HG03439 (cell line): ENCODE measurements at regions not wholly inside any gene's neighbourhood (a gene's known extent, or its start where the extent isn't known, plus 50 kb on each side); places are given as distances from the start of the nearest gene placed in this dataset.

Source experiments
- ATAC-seq: cut with Tn5 transposase; IDR thresholded peaks from one replicate; pipeline ENCODE4 v1.9.1; 2021; ENCODE audit warnings: mild to moderate bottlenecking, moderate library complexity; ENCODE audit not compliant: unreplicated experiment

DNA sequence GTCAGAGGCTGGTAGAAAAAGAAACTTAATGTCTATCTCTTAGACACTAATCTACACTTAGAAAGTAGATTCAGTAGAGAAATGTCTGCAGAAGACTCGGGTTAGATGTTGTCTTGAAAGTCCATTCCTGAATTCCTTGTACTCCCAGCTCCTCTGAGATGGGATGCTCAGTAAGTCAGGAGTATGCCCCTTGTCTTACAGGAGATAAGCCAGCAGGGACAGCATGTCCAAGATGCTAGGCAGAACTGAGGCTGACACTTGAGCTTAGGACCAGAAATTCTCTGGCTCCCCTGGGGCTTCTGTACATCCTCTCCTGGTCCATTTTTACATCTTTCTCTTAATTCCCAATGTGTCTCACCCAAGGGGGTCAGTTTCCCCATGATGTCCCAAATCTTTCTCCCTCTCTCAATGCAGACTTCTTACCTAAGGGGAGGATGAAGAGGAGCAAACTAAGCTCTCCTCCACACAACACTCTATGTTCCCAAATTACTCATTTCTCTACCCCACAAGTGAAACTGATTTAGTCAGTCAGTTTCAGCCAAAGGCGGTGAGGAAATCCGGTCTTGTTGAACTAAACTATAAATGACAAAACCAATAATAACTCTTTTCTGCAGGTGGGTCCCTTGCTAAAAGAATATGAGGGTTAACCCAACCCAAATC lies 558.2 kb upstream of the DIPK2B start:
- peak; percentile 59 for ATAC-seq

DNA sequence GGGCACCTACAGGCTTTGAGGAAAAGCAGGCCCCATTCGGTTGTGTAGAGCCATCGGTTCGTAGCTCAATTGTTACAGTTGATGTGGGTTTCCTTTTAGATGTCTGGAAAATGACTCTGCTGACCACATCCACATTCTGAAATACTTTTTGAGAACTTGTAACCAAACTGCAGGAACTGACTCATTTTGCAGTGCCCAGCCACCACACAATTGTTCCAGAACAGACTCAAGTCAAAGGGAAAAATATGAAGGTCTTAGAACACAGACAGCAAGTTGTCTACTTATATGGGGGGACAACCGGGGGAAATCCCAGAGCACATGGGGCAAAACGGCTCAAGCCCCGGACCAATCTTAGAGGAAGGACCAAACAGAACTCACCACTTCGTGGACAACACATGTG lies 557.6 kb upstream of the DIPK2B start:
- peak; percentile 35 for ATAC-seq

DNA sequence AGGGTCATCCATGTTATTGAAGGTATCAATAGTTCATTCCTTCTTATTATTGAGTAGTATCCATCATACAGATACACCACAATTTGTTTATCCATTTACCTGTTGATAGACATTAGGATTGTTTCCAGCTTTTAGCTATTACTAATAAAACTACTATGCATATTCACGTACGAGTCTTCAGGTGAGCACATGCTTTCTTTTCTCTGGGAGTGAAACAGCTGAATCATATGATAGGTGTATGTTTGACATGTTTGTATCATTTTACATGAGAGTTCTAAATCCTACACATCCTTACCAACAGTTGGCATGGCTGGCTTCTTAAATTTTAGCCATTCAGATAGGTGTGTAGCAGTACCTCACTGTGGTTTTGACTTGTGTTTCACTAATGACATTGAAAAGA lies 556.6 kb upstream of the DIPK2B start:
- no peak for ATAC-seq

DNA sequence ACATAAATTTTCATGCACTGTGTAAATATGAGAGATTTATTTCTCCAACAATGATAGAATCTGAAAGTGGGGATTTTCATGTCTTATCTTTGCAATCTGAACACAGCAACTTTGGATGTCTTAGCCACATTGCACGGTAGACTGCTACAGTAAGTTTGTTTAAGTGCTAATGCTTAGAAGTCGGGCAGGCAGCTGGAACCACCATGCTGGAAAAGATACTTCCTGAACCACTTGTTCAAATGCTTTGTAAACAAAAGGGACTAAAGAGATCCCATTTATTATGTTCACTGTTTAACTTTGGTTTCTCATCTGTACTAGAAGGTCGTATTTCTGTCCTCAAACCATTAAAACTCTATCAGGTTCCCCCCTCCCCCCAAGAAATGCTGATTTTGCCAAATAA lies 555.9 kb upstream of the DIPK2B start:
- no peak for ATAC-seq

DNA sequence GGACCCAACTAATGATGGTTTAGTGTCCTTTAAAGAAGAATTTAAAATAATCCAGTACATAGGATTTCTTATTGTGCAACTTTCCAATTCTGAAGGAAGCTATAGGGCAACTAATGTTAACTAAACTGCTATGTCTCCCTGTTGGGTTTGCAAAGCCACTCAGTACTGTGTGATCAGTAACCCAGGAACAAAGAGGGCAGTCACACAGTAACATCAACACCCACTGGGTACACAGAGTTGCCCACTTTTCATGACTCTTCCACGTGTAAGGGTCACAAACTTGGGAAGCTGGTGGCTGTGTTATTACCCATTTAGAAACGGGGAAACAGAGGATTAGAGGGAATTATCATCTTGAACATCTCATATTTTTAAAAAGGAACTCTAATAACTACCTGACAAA lies 555.0 kb upstream of the DIPK2B start:
- no peak for ATAC-seq

DNA sequence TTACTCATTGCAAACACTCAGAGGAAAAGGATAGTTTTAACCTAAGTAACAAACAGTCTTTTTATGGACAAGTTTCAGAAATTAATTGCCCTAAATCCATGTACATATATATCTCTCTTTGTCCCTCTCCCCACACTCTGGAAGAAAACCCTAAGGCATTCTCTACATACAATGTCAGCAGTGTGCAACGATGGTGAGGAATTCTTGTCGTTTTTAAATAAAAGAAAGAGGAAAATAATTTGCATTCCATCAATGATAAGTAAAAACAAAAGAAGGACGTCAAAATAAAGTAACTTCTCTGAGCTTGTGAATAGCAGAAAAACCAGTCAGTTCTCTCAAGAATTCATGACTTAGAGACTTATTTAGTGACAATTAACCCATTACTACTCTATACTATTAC lies 550.5 kb upstream of the DIPK2B start:
- no peak for ATAC-seq

DNA sequence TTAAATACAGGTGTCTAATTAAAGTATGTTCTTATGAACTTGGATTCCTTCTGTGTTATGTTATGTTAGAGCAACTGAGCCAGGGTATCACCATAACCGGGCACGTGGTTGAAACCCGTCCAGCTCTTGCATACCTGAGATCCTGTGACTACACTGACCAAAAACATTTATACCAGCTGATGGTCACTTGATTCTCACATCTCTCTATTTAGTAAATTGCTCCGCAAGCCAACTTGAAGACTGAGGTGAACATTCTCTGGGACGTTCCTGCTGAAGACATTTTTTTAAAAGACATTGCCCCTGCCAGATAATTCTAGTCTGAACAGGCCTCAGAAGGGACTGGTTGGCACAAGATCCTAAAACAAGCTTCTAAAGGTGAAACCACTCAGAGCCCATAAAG lies 550.0 kb upstream of the DIPK2B start:
- no peak for ATAC-seq

DNA sequence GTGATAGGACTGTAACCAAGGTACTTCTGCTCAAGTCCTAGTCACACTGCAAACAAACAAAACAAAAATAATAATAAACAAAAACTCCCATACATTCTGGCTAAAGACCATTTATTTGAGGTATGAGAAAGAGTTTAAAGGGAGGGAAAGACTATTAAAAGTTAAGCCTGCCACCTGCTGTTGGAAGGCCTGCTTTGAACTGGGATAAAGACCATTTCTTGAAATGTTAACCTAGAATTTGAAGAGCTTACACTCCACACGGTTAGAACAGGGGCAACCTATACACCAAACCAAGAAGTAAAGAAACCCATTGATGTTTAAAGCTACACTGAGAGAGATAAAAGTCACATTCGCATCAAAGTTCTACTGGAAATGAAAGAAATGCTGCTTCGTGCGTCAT lies 548.7 kb upstream of the DIPK2B start:
- no peak for ATAC-seq

DNA sequence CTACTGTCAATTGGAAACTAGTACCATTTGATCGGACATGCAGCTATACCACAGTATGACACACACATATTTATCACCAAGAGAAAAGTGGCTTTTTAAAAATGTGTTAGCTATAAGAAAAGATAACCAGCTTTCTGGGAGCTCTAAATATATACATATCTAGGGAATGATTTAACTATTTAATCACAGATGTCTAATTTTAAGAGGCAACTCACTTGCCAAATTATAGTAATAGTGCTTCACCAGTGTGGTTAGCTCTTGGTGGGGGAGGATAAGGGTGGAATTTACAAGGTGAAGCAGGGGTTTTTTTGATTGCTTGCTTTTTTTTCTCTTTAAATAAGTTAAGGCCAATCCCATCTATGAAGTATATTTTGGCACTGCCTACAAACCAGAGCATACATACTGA lies 547.7 kb upstream of the DIPK2B start:
- ATAC-seq: no peak

DNA sequence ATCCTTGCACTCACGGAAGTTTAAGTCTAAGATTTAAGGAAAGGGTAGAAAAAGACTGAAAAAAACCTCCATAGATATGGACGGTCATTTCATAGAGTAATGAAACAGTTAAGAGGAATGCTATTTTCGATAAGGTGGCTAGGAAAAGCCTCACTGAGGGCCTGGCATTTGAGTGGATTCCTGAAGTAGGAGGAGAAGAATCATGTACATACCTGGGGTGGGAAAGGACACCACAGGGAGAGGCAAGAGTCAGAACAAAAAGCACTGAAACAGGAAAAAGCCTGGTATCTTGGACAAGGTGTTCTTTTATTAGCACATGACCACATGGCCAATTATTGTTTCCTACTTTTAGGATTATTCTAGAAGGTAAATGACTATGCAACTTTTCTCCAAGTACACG lies 547.2 kb upstream of the DIPK2B start:
- ATAC-seq: no peak

DNA sequence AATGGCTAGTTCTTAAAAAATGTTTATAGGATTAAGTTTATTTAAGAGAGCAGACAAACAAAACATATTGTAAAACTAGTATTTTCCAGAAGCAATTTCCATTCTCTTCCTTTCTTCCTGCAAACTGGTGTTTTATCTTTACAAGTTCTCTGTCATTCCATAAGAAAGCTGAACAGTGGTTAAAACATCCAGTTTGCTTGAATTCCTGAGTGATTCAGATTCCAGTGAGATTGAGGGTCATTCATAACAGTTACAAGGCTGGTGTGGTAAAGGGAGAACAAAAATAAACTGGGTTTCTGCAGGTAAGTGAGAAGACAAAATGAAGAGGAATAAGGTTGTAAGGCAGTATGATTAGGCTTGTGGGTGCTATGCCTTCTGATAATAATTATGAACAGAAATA lies 544.8 kb upstream of the DIPK2B start:
- ATAC-seq: no peak

DNA sequence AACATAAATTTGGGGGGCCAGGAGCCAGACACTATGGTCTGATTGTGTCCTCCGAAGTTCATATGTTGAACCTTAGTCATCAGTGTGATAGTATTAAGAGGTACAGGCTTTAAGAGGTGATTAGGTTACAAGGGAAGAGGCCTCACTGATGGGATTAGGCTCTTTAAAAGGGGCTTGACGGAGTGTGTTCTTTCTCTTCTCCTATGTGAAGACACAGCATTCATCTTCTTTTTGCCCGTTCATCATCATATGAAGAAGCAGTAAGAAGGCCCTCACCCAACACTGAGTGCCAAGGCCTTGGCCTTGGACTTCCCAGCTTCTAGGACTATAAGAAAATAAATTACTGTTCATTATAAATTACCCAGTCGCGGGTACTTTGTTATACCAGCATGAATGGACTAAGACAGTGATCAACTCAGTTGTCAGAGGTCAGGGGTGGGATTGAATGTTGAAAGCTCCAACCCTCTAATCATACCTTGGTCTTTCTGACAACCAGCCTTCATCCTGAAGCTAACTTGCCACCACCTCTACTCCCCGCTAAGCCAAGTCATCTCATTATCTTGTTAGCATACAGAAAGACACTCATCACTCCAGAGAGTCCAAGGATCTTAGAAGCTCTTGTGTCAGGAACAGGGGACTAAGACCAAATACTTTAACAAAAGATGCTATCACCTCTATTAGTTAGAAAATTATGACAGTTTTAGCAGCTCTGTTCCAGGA lies 543.4 kb upstream of the DIPK2B start:
- ATAC-seq: no peak

DNA sequence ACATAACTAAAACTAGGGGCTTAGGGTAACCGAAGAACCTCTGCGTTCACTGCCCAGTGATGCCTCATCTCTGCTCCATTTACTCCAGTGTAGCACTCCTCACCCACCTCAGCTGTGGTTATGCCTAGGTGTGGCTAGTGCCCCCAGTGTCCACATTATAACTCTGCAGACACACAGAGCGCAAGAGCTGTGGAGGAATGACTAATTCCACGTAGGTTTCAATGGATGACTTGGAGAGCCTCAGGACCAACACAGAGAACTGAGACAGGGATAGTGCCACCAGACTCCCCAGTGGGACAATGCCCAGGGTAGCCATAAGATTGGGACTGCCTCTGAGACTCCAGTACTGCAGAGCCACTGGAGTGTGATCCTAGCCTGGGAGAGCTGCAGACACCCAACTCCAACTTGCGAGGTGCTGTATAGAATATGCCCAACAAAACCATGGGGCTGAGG lies 542.4 kb upstream of the DIPK2B start:
- ATAC-seq: no peak

DNA sequence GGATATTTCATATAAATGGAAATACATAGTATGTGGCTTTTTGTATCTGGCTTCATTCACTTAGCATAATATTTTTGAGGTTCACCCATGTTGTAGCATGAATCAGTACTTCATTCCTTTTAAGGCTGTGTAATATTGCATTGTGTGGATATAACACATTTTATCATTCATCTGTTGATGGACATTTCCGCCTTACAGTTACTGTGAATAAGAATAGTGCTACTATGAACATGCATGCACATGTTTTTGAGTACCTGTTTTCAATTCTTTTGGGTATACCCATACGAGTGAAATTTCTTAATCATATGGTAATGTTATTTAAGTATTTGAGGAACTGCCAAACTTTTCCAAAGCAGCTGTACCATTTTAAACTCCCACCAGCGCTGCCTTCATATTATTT lies 539.6 kb upstream of the DIPK2B start:
- no peak for ATAC-seq

DNA sequence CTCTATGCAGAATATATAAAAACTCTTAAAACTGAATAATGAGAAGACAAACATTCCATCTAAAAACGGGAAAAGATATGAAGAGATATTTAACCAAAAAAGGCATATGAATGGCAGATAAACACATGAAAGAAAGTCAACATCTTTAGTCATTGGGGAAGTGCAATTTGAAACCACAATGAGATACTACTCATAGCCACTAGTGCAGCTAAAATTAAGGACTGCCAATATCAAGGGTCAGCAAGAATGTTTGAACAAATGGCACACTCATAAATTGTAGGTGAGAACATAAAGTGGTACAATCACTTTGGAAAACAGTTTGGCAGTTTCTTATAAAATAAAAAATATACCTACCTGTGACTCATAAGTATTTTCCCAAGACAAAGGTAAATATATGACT lies 534.9 kb upstream of the DIPK2B start:
- no peak for ATAC-seq

DNA sequence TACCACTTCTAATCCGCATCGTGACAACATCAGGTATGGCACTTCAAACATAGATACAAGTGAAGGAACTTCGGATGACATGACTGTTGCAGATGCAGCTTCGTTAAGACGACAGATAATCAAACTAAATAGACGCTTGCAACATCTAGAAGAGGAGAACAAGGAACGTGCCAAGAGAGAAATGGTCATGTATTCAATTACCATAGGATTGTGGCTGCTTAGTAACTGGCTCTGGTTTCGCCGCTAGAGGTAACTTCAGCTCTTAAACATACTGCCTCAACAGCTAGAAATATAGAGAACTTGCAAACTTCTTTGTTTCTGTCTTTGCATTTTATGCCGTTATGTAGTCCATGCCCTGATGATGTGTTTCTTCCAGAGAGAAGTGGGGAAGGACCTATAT lies 530.8 kb upstream of the DIPK2B start:
- no peak for ATAC-seq

DNA sequence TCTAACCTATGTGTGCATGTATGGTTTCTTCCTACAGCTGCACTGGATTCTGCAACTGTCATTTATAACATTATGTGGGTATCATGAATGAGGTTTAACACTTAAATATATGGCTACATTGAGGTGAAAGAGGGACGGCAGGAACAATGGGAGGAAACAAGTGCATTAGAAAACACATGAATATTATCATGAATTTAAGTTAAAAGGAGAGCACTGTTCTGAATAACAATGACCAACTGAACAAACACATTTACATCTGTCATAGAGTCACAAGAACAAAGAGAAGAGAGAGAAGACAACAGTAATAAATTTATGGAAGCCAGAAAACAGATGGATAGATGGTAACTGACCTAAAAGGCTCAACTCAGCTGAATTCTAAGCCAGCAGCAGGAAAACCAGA lies 527.1 kb upstream of the DIPK2B start:
- no peak for ATAC-seq

DNA sequence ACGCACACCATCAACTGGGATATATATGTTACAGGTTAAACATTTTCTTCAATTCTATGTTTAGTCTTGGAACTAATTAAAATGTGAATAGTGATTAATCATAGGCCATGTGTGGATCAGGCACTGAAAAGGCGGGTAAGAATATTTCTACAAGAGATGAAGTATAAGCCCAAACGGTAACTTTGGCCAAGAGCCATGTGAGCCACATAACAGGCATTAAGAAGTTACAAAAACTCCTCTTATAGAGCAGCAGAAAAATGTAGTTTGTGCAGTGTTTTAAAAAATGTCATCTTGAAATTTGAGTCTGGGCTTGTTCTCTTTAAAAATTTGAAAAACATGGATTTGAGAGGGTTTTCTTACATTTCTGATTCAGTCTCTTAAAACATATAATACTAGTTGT lies 521.8 kb upstream of the DIPK2B start:
- no peak for ATAC-seq

DNA sequence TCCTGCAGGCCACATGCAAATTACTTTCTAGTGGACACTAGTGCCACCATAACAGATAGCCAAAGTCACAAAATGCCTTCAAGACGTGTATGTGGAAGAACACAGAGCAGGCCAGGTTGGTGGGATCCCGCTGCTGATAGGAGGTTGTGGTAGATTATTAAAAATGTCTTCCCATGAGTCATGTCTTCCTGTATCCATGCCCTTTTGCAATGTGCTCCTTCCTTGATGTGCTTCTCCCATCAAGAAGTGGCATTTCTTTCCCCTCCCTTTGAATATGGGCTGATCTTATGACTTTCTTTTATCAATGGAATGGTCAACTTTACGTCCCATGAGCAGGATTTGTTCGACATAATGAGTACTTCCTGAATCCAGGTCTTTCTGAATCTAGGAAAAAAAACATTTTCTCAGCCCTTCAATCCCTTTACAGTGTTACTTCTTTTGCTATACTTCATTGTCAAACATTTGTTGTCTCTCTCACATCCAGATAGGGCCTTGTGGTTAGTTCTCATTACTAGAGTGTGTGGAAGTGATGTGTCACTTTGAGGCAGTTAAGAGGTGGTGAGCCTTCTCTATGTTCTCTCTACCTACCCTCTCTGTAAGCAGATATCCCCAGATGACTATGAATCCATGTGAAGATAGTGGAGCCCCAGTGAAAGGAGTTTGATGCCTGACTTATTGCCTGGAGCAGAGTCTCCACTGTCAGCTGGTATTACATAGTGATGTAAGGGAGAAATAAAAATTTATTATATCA lies 519.2 kb upstream of the DIPK2B start:
- ATAC-seq: no peak

DNA sequence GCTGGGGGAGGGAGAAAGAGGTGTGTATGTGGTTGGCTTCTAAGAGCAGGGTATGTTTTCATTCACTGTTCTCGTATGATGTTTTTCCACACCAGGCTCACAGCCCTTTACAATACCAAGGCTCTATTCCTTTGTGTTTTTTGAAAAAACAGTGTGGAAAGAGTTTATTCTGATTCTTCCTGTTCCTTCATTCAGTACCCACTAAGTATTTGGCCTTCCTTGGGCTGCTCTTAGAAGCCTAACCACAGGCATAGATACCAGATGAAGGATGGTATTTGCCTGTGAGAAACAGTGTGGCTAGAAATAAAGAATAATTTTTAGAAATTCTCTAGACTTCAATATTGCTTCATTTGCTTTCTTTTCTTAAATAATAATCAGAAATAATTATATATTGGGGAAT lies 518.0 kb upstream of the DIPK2B start:
- ATAC-seq: no peak

DNA sequence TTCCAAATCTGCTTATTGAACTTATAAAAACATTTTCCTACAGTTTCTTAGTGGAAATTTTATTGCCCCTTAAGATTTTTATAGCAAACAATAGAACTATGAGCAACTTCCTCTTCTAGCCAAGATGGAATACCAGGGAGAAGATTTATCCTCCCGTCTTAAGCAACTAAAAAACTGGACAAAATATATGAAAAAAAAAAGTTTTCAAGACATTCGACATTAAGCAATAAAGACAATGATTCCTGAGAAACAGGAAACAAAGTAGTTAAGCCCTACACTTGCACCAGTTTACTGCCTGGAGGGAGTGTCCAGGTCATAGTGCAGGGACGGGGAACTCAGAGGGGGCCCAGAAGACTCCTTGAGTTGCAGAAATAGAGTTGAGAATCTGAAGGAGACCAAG lies 516.1 kb upstream of the DIPK2B start:
- no peak for ATAC-seq

DNA sequence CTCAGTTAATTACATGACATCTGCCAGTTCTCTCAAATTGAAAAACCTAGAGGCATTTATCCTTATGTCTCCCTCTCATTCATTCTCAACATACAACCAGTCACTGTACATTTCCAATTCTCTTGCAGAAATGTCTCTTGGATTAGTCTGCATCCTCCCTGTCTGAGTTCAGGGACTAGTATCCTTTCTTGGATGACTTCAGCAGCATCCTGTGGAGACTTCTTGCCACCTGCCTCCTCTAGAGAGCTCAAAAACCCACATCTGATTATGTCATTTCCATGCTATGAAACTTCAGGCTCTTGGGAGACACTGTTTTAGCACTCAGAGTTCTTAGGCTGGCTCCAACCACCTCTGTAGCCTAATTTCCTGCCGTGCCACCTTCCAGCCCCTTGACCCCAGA lies 515.1 kb upstream of the DIPK2B start:
- no peak for ATAC-seq
